Thyroid gland (tissue), 4 donors: ENCODE measurements at regions not wholly inside any gene's neighbourhood (a gene's known extent, or its start where the extent isn't known, plus 50 kb on each side); places are given as distances from the start of the nearest gene placed in this dataset.
A peak's percentile ranks its signal among the peaks of the same experiment; 100 is the strongest.

Source experiments
- DNase-seq, 2 donors: peaks; one replicate each; pipeline ENCODE4 v3.0.0-alpha.2; 2019
- H3K27ac ChIP-seq, 3 donors: fragments of 200-600 bp; sonication (generic); 1 replicate in 2 of 3; 2 replicates in 1 of 3; pipeline ENCODE4 v1.5.1; 2016 to 2019; ENCODE audit warnings: mild to moderate bottlenecking in 1 of 3, moderate library complexity in 1 of 3
- H3K27me3 ChIP-seq: fragments of 200-600 bp; sonication (generic); one replicate; pipeline ENCODE4 v1.5.1; 2019
- H3K36me3 ChIP-seq, 2 donors: fragments of 200-600 bp; sonication (generic); one replicate each; pipeline ENCODE4 v1.5.1; 2016 to 2019
- H3K4me1 ChIP-seq, 2 donors: fragments of 200-600 bp; sonication (generic); one replicate each; pipeline ENCODE4 v1.5.1; 2017 to 2019
- H3K4me3 ChIP-seq, 3 donors: fragments of 200-600 bp; sonication (generic); replicated peaks in 1 of 3; 1 replicate in 2 of 3; 2 replicates in 1 of 3; pipeline ENCODE4 v1.5.1; 2016; ENCODE audit warnings: mild to moderate bottlenecking in 1 of 3
- H3K9me3 ChIP-seq: fragments of 200-600 bp; sonication (generic); one replicate; pipeline ENCODE4 v1.5.1; 2017
- CTCF ChIP-seq, 6 experiments: fragments of 200-600 bp in 3 of 6; fragments of 450-650 bp in 3 of 6; sonication (generic) in 3 of 6; IDR thresholded peaks; one replicate each; pipeline ENCODE4 v1.5.1; 2016 to 2019; ENCODE audit warnings: antibody characterized with exemption in 6 of 6, mild to moderate bottlenecking in 2 of 6, inconsistent platforms in 1 of 6, moderate library complexity in 1 of 6
- POLR2A ChIP-seq, 2 donors: fragments of 450-650 bp; IDR thresholded peaks; one replicate each; pipeline ENCODE4 v1.6.1; 2017; ENCODE audit warnings: antibody characterized with exemption in 2 of 2, mild to moderate bottlenecking in 2 of 2, moderate library complexity in 1 of 2
- WGBS, 2 donors: methylation state at CpG; one replicate each; pipeline ENCODE4 v1.1.5; 2017; 5-methylcytosine and 5-hydroxymethylcytosine counted together
- intact Hi-C: fragments of 100-400 bp; cut with DNase I; formaldehyde crosslinking; loops from one replicate; pipeline ENCODE4 v1.15.1; 2023

- TF ChIP-seq POLR2A (IDR thresholded peaks at IDR 0.05), result no peak
- no peak for TF ChIP-seq CTCF (IDR thresholded peaks at IDR 0.05)
Observed at GRCh38 chr2:52404046-52404445, 1363.6 kb upstream of the CHAC2 start.

GRCh38 chr2:52402128-52402527 is 1365.5 kb upstream of the CHAC2 start:
- intact Hi-C loops, result no loop called here
- DNase-seq, result peak; percentile 28 to 32
- Histone ChIP-seq H3K27me3 (no peaks in the 10 kb centered on the region), H3K4me3 (no peak overlapping the region), H3K4me1 (no peaks in the 10 kb centered on the region), H3K36me3 (no peaks in the 10 kb centered on the region), H3K27ac (no peak overlapping the region), H3K9me3 (no peaks in the 10 kb centered on the region)
- WGBS, 2 donors, result 61 to 66% methylated on average over 6 of the region's 6 CpGs
- no peak for TF ChIP-seq CTCF (IDR thresholded peaks at IDR 0.05)

More at GRCh38 chr2:52404046-52404445, 1363.6 kb upstream of the CHAC2 start:
- intact Hi-C loops, result no loop called here
- Histone ChIP-seq H3K36me3 (no peaks in the 10 kb centered on the region), H3K4me3 (no peak overlapping the region), H3K4me1 (no peaks in the 10 kb centered on the region), H3K27ac (no peak overlapping the region), H3K9me3 (no peaks in the 10 kb centered on the region), H3K27me3 (no peaks in the 10 kb centered on the region)
- 85 to 96% methylated on average over 4 of the region's 4 CpGs for WGBS, 2 donors
- no peak for DNase-seq

- intact Hi-C loops, result no loop called here
- TF ChIP-seq CTCF (IDR thresholded peaks at IDR 0.05) (no peak), POLR2A (IDR thresholded peaks at IDR 0.05) (no peak)
- WGBS, 2 donors, result 78 to 81% methylated on average over 1 of the region's 1 CpG
- no peak for DNase-seq
- Histone ChIP-seq H3K36me3 (no peaks in the 10 kb centered on the region), H3K4me3 (no peak overlapping the region), H3K27ac (no peak overlapping the region), H3K27me3 (no peaks in the 10 kb centered on the region), H3K4me1 (peaks cover 0 to 4% of the 10 kb centered on the region in 2 donors), H3K9me3 (no peaks in the 10 kb centered on the region)
Observed at GRCh38 chr2:52396836-52397235, 1364.9 kb upstream of the NRXN1 start.

- WGBS, 2 donors, result 21 to 25% methylated on average over 1 of the region's 1 CpG
- intact Hi-C loops, result no loop called here
- H3K36me3 ChIP-seq, result no peaks in the 10 kb centered on the region
Observed at GRCh38 chr2:52395912-52396311, 1364.0 kb upstream of the NRXN1 start.

GRCh38 chr2:52391621-52392020 is 1359.7 kb upstream of the NRXN1 start:
- Histone ChIP-seq H3K27ac (no peak overlapping the region), H3K9me3 (no peaks in the 10 kb centered on the region), H3K4me3 (no peak overlapping the region), H3K4me1 (peaks cover 0 to 4% of the 10 kb centered on the region in 2 donors), H3K36me3 (no peaks in the 10 kb centered on the region), H3K27me3 (no peaks in the 10 kb centered on the region)
- intact Hi-C loops, result no loop called here
- WGBS, 2 donors, result 51 to 66% methylated on average over 1 of the region's 1 CpG
- no peak for DNase-seq
- TF ChIP-seq CTCF (IDR thresholded peaks at IDR 0.05), result no peak
- no peak for TF ChIP-seq POLR2A (IDR thresholded peaks at IDR 0.05)

More at GRCh38 chr2:52395912-52396311, 1364.0 kb upstream of the NRXN1 start:
- H3K27me3 ChIP-seq, result no peaks in the 10 kb centered on the region
- no peak for DNase-seq
- no peak overlapping the region for H3K4me3 ChIP-seq
- H3K27ac ChIP-seq, result no peak overlapping the region
- TF ChIP-seq CTCF (IDR thresholded peaks at IDR 0.05) (no peak), POLR2A (IDR thresholded peaks at IDR 0.05) (no peak)
- H3K4me1 ChIP-seq, result peaks cover 0 to 4% of the 10 kb centered on the region in 2 donors
- no peaks in the 10 kb centered on the region for H3K9me3 ChIP-seq
